Rectal smooth muscle tissue (tissue), 1 donor: ENCODE measurements at regions not wholly inside any gene's neighbourhood (a gene's known extent, or its start where the extent isn't known, plus 50 kb on each side); places are given as distances from the start of the nearest gene placed in this dataset.

Experiments
- H3K27ac ChIP-seq: one replicate; pipeline ENCODE4 v1.7.0; 2013; ENCODE audit warnings: low read depth, low read length, inconsistent platforms
- H3K27me3 ChIP-seq: one replicate; pipeline ENCODE4 v1.7.0; 2013; ENCODE audit warnings: low read length; ENCODE audit not compliant: control insufficient read depth, insufficient read depth
- H3K36me3 ChIP-seq: one replicate; pipeline ENCODE4 v1.7.0; 2013; ENCODE audit warnings: low read length; ENCODE audit not compliant: control insufficient read depth, insufficient read depth
- H3K4me1 ChIP-seq: one replicate; pipeline ENCODE4 v1.7.0; 2013; ENCODE audit warnings: low read length; ENCODE audit not compliant: control insufficient read depth, insufficient read depth
- H3K4me3 ChIP-seq: one replicate; pipeline ENCODE4 v1.7.0; 2013; ENCODE audit warnings: low read length
- H3K9ac ChIP-seq: one replicate; pipeline ENCODE4 v1.7.0; 2013; ENCODE audit warnings: low read length

DNA sequence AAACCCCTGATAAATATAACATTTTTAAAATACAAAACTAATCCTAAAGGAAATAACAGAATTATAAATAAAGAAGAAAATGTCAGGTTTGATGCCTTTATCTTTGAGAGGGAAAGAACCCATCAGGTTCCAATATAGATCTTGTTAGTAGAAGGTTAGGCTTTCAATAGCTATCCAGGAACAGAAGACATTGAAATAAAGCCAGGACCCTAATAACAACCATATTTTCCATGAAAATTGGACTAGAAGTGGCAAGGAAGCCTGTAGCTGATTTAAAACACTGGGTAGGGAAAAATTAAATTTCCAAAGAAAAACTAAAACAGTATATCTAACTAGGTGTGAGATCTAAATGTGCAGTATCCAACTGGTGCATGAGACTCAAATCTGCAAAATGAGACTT lies 185.2 kb upstream of the STXBP5 start:
- Histone ChIP-seq H3K4me1 (no peaks in the 10 kb centered on the region), H3K4me3 (no peak overlapping the region), H3K27ac (no peak overlapping the region), H3K36me3 (no peaks in the 10 kb centered on the region), H3K27me3 (no peaks in the 10 kb centered on the region), H3K9ac (no peak overlapping the region)

DNA sequence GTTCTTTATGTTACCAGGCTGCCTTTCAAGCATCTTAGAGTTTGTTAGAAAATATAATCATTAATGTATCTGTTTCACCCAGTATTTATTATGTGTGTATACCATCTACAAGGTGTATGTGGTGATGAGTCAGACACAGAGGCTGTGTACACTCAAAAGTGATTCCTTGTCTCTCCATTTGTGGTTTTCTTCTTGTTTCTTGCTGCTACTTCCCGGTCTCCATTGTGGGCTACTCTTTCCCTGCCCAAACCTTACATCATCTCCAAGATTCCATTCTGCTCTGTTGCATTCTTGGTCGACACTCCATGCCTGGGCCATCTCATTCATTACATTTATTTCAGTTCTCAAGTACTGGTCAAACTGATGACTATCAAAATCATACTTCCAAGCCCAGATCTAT lies 182.2 kb upstream of the STXBP5 start:
- Histone ChIP-seq H3K27me3 (no peaks in the 10 kb centered on the region), H3K4me1 (no peaks in the 10 kb centered on the region), H3K36me3 (no peaks in the 10 kb centered on the region), H3K27ac (no peak overlapping the region), H3K4me3 (no peak overlapping the region), H3K9ac (no peak overlapping the region)

DNA sequence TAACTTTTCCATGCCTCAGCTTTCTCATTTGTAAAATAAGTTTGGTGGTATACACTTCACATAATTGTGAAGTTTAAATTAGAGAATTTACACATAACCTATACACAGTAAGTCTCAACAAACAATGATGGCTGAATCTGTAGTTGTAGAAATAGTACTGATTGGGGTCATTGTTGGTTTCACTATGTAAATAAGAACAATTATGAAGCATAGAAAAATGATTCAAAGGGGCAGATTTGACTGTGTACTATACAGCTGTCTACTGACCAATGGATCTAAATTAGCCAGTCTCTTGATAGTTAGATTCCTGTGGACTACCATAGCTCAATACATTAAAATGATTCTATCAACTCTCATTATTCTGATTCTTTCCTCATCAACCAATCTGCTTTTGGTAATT lies 181.1 kb upstream of the STXBP5 start:
- H3K27ac ChIP-seq: no peak overlapping the region
- no peaks in the 10 kb centered on the region for H3K4me1 ChIP-seq
- no peak overlapping the region for H3K4me3 ChIP-seq
- H3K27me3 ChIP-seq: no peaks in the 10 kb centered on the region
- no peaks in the 10 kb centered on the region for H3K36me3 ChIP-seq
- H3K9ac ChIP-seq: no peak overlapping the region

DNA sequence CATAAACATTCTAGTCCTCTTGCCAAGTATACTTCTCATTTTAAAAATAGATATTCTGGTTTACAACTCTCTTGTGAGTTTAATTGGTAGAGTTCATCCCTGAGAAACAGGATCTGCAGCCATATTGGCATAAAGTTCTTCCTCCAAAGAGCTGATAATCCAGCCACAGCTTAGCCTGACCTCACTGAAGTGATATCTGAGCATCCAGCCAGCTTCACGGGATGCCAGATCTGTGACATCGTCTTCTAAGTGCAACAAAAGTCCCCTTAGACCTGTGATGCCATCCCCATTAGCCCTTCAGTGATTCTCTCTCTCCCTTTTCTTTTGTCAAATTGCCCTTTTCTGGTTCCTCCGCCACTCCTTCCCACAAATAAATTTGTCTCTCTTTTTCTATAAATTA lies 180.6 kb upstream of the STXBP5 start:
- no peak overlapping the region for H3K27ac ChIP-seq
- no peaks in the 10 kb centered on the region for H3K36me3 ChIP-seq

DNA sequence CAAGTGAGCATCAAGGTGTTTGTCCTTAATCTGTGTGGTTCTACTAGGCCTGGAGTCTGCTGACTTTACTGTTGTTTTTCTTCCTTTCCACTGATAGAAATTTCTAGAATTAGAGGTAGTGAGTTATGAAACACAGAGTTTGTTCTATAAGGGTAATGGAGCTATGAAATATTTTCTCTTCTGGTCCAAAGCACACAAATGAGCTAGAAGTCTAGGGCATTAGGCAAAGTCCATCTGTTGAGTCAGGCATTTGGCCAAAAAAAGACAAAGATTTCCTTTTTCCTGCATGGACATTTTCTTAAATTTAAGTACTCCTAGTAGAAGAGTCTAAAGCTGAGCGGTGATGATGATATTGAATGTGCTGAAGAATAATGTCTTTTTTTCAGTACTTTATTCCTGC lies 174.3 kb upstream of the STXBP5 start:
- no peak overlapping the region for H3K9ac ChIP-seq
- H3K4me3 ChIP-seq: no peak overlapping the region
- H3K27me3 ChIP-seq: no peaks in the 10 kb centered on the region

More for the DNA sequence above, 180.6 kb upstream of the STXBP5 start:
- no peaks in the 10 kb centered on the region for H3K4me1 ChIP-seq
- no peaks in the 10 kb centered on the region for H3K27me3 ChIP-seq
- no peak overlapping the region for H3K9ac ChIP-seq
- H3K4me3 ChIP-seq: no peak overlapping the region

DNA sequence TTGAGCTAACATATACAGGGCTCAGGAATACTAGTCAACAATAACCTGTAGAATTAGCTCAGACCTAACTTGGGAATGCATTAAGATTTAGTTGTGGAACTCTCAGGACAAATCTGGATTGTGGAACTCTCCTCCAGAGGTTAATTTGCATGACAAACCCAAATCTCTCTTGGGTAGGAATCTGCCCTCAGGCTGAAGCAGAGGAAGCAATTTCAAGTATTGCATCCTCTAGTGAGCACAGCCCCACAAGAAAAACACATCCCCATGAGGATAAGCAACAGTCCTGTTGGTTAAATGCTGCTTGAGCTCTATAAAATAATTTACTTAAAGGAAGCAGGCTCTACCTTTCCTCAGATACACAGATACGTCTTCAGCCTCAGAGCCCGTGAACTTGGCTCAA lies 170.9 kb upstream of the STXBP5 start:
- H3K36me3 ChIP-seq: no peaks in the 10 kb centered on the region
- H3K27me3 ChIP-seq: no peaks in the 10 kb centered on the region

More for the DNA sequence above, 174.3 kb upstream of the STXBP5 start:
- no peak overlapping the region for H3K27ac ChIP-seq
- no peaks in the 10 kb centered on the region for H3K4me1 ChIP-seq
- no peaks in the 10 kb centered on the region for H3K36me3 ChIP-seq

DNA sequence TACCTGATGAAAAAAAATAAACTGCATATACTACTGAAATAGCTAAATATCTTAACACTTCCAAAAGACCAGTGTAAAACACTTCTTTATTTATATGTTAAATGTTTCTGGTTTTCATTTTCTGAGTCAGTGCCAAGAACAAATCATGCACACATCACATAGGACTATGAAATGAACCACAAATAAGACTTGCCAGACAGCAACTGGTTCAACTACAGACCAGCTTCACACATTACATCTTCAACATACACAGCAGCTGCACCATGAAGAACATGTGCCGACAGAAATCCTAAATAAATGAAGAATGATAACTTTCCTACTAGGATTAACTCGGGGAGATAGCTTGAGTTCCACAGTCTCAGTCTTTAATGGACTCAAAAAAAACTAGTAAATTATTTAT lies 168.3 kb upstream of the STXBP5 start:
- no peak overlapping the region for H3K9ac ChIP-seq
- H3K27ac ChIP-seq: no peak overlapping the region
- H3K27me3 ChIP-seq: no peaks in the 10 kb centered on the region
- H3K4me1 ChIP-seq: no peaks in the 10 kb centered on the region
- no peaks in the 10 kb centered on the region for H3K36me3 ChIP-seq
- H3K4me3 ChIP-seq: no peak overlapping the region

More for the DNA sequence above, 170.9 kb upstream of the STXBP5 start:
- Histone ChIP-seq H3K9ac (no peak overlapping the region), H3K4me3 (no peak overlapping the region), H3K27ac (no peak overlapping the region), H3K4me1 (no peaks in the 10 kb centered on the region)

DNA sequence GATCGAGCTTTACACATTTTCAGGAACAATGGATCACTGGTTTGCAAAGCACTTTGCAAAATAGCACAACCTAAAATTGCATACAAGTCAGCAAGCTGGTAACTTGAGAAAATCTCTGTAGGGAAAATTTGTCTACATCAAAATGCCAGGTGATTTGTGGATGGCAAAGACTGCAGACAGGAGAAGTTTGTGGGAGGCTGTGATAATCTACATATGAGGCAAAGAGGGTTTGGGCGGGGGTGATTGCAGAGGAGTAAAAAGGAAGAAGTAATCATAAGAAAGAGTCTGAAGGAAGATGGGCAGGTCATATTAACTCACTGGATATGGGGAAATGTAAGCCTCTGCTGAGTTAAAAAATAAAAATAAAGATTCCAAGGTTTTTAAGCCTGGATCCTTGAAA lies 166.3 kb upstream of the STXBP5 start:
- no peaks in the 10 kb centered on the region for H3K4me1 ChIP-seq
- H3K4me3 ChIP-seq: no peak overlapping the region
- H3K27ac ChIP-seq: no peak overlapping the region
- no peaks in the 10 kb centered on the region for H3K27me3 ChIP-seq
- H3K36me3 ChIP-seq: no peaks in the 10 kb centered on the region
- no peak overlapping the region for H3K9ac ChIP-seq

DNA sequence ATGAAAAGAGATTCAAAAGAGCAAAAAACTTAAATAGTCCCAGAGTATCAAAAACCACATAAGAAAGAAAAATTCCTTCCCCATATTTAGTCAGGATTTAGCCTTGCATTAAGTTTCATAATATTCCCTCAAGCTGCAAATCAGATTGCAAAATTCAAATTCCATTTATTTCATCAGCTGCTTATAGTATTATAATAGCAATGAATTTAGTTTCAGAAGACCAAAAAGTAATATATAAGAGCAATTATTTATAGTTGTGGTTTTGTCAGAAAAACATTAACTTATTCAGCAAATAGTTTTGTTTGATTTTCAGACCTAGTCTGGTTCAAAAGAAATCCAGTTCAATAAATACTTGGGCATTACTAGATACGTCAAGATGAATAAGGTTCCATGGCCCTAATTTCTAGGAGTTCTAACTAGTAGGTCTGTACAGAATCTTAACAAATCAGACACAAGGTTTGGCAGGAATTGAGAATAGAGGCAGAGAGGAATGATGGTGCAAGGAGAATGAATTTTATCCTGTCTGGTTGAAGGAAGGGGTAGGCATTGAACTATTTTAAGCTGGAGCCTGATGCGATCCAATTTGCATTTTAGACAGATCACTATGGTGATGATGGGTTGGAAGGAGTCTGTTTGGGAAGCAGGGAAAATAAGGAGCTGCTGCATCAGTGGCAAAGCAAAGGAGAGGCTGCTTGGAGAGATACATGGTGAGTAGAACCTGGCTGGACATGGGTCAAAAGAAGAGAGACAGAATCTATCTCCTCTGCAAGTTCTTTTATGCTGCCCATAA lies 163.9 kb upstream of the STXBP5 start:
- Histone ChIP-seq H3K36me3 (no peaks in the 10 kb centered on the region), H3K4me3 (no peak overlapping the region), H3K9ac (no peak overlapping the region), H3K4me1 (no peaks in the 10 kb centered on the region), H3K27me3 (no peaks in the 10 kb centered on the region), H3K27ac (no peak overlapping the region)

DNA sequence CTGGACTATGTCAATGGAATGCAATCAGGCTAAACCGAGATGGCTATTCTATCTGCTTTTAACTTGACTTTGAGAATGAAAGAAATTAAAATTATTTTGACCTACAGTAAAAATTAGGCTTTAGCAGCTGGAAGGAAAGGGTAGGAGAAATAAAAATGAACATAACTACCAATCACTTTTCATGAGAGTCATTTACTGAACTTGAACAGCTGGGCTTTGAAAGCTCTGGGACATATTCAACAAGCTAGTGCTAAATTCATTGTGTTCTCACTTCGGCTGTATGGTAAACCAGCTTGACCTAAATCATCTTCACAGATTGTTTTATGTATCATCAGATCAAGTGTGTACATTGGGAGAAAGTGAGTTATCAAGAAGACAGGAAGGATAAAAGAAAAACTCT lies 161.5 kb upstream of the STXBP5 start:
- no peak overlapping the region for H3K9ac ChIP-seq
- no peaks in the 10 kb centered on the region for H3K36me3 ChIP-seq
- H3K27me3 ChIP-seq: no peaks in the 10 kb centered on the region
- no peaks in the 10 kb centered on the region for H3K4me1 ChIP-seq
- no peak overlapping the region for H3K4me3 ChIP-seq
- H3K27ac ChIP-seq: no peak overlapping the region

DNA sequence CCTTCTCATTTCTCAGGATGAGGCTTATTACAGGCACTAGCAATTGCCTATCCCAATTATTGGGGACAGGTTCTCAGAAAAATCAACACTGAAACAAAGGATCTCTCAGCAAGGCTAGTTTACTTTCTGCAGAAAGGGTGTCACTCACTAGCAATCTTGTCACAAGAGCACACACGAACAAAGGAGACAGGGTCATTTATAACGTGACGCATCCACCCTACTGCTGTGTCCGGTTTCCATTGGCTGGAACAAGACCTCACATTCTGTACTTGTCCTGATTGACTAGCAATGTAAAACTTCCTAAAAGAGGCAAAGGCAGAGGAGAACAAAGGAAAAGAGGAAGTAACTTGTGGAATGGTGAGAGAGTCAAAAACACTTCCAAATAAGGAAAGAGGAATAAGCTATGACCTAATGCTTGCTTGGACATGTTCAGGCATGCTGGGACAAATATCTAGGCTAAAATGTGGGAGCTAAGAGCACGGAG lies 160.2 kb upstream of the STXBP5 start:
- H3K27me3 ChIP-seq: no peaks in the 10 kb centered on the region
- no peaks in the 10 kb centered on the region for H3K36me3 ChIP-seq
- no peak overlapping the region for H3K9ac ChIP-seq
- H3K27ac ChIP-seq: no peak overlapping the region
- H3K4me1 ChIP-seq: no peaks in the 10 kb centered on the region
- no peak overlapping the region for H3K4me3 ChIP-seq

DNA sequence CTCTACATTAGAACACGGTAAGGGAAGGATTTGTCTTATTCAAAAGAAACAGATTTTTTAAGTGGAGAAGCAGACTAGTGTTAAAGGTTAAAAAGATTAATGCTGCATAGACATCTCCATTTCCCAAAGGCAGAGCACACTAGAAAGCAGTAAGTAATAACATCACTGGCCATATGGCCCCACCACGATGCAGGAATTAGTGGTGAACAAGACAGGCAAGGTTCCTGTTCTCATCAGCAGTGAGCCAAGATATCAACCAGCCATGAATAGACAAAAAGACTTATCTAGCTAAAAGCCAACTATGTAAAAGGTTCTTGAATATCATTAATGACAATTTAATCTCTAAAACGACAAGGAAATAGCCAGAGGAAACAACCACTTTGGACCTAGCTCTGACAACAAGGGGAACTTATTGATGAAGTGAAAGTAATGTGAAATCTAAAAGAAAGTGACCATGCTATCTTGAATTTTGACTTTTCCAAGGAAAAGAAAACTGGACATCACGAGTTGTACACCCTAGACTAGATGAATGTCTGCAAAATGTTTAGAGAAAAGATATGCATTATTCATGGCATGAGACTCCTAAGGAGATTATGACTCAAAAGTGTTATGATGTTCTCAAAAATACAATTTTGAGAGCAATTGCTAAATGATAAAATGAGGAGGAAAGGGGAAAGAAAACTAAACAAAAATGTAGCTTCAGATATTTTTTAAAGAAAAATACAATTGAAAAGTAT lies 157.9 kb upstream of the STXBP5 start:
- H3K36me3 ChIP-seq: no peaks in the 10 kb centered on the region
- H3K4me1 ChIP-seq: no peaks in the 10 kb centered on the region
- no peak overlapping the region for H3K27ac ChIP-seq
- no peak overlapping the region for H3K4me3 ChIP-seq
- no peaks in the 10 kb centered on the region for H3K27me3 ChIP-seq
- no peak overlapping the region for H3K9ac ChIP-seq

DNA sequence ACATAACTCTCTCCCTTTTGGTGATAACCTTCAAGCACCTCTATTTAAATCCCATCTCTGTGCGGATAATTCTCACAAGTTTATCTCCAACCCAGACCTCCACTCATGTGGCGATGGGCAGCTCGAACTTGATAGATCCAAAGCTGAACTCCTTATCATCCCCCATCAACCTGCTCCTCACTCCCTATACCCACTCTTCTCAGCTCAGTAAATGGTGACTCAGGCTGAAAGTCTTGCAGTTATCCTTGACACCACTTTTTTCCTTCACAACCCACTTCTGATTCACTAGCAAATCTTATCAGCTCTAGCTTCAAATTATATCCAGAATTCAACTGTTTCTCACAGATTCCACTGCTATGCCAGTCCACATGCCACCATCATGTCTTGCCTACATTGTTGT lies 155.3 kb upstream of the STXBP5 start:
- H3K9ac ChIP-seq: no peak overlapping the region
- H3K27ac ChIP-seq: no peak overlapping the region

More for the DNA sequence above, 155.3 kb upstream of the STXBP5 start:
- Histone ChIP-seq H3K4me3 (no peak overlapping the region), H3K36me3 (no peaks in the 10 kb centered on the region), H3K4me1 (no peaks in the 10 kb centered on the region), H3K27me3 (no peaks in the 10 kb centered on the region)
